Stomach (tissue), 8 donors: ENCODE measurements at regions not wholly inside any gene's neighbourhood (a gene's known extent, or its start where the extent isn't known, plus 50 kb on each side); places are given as distances from the start of the nearest gene placed in this dataset.

Source experiments
- DNase-seq, 2 donors: peaks; one replicate each; pipeline versions ENCODE4 v3.0.0 to v3.0.0-alpha.2; 2013 to 2019
- H3K27ac ChIP-seq, 5 donors: fragments of 200-600 bp in 4 of 5; sonication (generic) in 4 of 5; one replicate each; pipeline ENCODE4 v1.5.1; 2013 to 2019; ENCODE audit warnings: mild to moderate bottlenecking in 1 of 5, moderate library complexity in 1 of 5
- H3K27me3 ChIP-seq, 3 donors: fragments of 200-600 bp; sonication (generic); one replicate each; pipeline ENCODE4 v1.5.1; 2017 to 2019; ENCODE audit warnings: mixed run types in 1 of 3
- H3K36me3 ChIP-seq, 4 donors: fragments of 200-600 bp; sonication (generic); 1 replicate in 3 of 4; 2 replicates in 1 of 4; pipeline ENCODE4 v1.5.1; 2016 to 2019
- H3K4me1 ChIP-seq, 4 donors: fragments of 200-600 bp; sonication (generic); one replicate each; pipeline ENCODE4 v1.5.1; 2016 to 2019
- H3K4me3 ChIP-seq, 4 donors: fragments of 200-600 bp; sonication (generic) in 3 of 4; one replicate each; pipeline ENCODE4 v1.5.1; 2016 to 2019; ENCODE audit warnings: mild to moderate bottlenecking in 1 of 4
- H3K9me3 ChIP-seq, 4 donors: fragments of 200-600 bp; sonication (generic); one replicate each; pipeline ENCODE4 v1.5.1; 2016 to 2019
- EP300 ChIP-seq: sonication (generic); formaldehyde crosslinking; IDR thresholded peaks from one replicate; pipeline ENCODE4 v1.6.1; 2017; ENCODE audit warnings: antibody characterized with exemption
- POLR2A ChIP-seq, 4 donors: fragments of 450-650 bp; IDR thresholded peaks; one replicate each; pipeline ENCODE4 v1.6.1; 2016; ENCODE audit warnings: antibody characterized with exemption in 4 of 4, control low read depth in 2 of 4, mild to moderate bottlenecking in 1 of 4, moderate library complexity in 1 of 4
- POLR2AphosphoS5 ChIP-seq, 3 donors: sonication (generic); formaldehyde crosslinking; IDR thresholded peaks; one replicate each; pipeline ENCODE4 v1.6.1; 2016; ENCODE audit warnings: antibody characterized with exemption in 3 of 3
- WGBS, 5 donors: extraction: QIAGEN DNeasy Blood & Tissue Kit in 3 of 5; methylation state at CpG; one replicate each; pipeline versions ENCODE4 v1.1.5 to v1.1.7; 2013 to 2018; 5-methylcytosine and 5-hydroxymethylcytosine counted together
- intact Hi-C: fragments of 100-400 bp; cut with DNase I; formaldehyde crosslinking; loops from one replicate; pipeline ENCODE4 v1.15.1; 2023; ENCODE audit warnings: low total_unique reads
- TF ChIP-seq, protein P1 (sequence below), 7 experiments: fragments of 450-650 bp in 4 of 7; fragments of 200-600 bp in 3 of 7; sonication (generic) in 3 of 7; IDR thresholded peaks; one replicate each; pipeline ENCODE4 v1.5.1; 2016 to 2019; ENCODE audit warnings: antibody characterized with exemption in 7 of 7, control low read depth in 2 of 7, mild to moderate bottlenecking in 1 of 7
- donor health status: healthy with polysubstance abuse.
- donor health status: Bipolar disorder and iron deficiency.
- donor health status: healthy.

DNA sequence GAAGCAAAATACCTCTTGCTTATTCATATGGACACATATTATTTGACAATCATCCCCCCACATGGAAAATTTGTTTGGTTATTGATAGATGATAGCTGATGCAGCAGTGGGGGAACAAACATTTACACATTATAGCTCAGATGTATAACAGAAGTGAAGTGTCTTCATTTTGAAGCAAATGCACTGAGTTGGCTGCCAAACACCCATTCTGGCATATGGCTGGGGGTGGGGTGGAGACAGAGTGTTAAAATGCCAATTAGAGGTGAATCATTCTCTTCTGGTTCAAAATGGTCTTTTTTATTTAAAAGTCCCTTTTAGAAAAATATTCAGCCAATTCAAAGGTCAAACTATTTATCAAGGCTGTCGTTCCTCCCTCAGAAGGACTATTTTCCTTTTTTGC lies 157.3 kb upstream of the TRPC6 start:
- 52 to 68% (median 65%) methylated on average over 1 of the region's 1 CpG for WGBS, 5 donors
- Histone ChIP-seq H3K9me3 (no peaks in the 10 kb centered on the region), H3K36me3 (no peaks in the 10 kb centered on the region), H3K27me3 (no peaks in the 10 kb centered on the region), H3K4me3 (no peak overlapping the region), H3K4me1 (no peaks in the 10 kb centered on the region), H3K27ac (no peak overlapping the region)
- intact Hi-C loops: no loop called here
- TF ChIP-seq POLR2AphosphoS5 (IDR thresholded peaks at IDR 0.05) (no peak), EP300 (no peak), POLR2A (IDR thresholded peaks at IDR 0.05) (no peak)
- TF ChIP-seq, protein P1, sequence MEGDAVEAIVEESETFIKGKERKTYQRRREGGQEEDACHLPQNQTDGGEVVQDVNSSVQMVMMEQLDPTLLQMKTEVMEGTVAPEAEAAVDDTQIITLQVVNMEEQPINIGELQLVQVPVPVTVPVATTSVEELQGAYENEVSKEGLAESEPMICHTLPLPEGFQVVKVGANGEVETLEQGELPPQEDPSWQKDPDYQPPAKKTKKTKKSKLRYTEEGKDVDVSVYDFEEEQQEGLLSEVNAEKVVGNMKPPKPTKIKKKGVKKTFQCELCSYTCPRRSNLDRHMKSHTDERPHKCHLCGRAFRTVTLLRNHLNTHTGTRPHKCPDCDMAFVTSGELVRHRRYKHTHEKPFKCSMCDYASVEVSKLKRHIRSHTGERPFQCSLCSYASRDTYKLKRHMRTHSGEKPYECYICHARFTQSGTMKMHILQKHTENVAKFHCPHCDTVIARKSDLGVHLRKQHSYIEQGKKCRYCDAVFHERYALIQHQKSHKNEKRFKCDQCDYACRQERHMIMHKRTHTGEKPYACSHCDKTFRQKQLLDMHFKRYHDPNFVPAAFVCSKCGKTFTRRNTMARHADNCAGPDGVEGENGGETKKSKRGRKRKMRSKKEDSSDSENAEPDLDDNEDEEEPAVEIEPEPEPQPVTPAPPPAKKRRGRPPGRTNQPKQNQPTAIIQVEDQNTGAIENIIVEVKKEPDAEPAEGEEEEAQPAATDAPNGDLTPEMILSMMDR (IDR thresholded peaks at IDR 0.05): no peak
- no peak for DNase-seq

DNA sequence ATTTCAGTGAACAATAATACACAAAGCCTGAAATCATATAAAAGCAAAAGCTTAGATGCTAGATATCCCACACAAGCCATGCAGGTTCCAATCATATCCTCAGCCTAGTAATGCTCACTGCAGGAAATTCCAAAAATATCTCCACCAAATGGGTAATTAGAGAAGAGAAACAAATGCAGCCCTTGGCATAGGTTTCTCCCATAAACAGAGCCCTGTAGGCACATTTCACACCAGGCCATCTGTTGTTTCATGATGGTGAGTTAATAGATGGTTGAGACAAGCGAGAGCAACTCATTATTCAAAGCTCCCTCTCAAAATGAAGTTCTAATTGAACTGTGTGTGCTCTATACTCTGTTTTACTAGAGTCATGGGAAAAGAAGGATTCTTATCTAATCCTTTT lies 154.6 kb upstream of the TRPC6 start:
- Histone ChIP-seq H3K36me3 (no peaks in the 10 kb centered on the region), H3K27me3 (no peaks in the 10 kb centered on the region), H3K4me1 (no peaks in the 10 kb centered on the region), H3K9me3 (no peaks in the 10 kb centered on the region), H3K27ac (no peak overlapping the region), H3K4me3 (no peak overlapping the region)
- WGBS, 5 donors: 62 to 84% (median 73%) methylated on average over 1 of the region's 1 CpG
- intact Hi-C loops: no loop called here
- DNase-seq: peak in 1 of 2 donors; percentile 11
- TF ChIP-seq EP300 (no peak), POLR2AphosphoS5 (IDR thresholded peaks at IDR 0.05) (no peak), POLR2A (IDR thresholded peaks at IDR 0.05) (no peak)
- TF ChIP-seq, protein P1 (IDR thresholded peaks at IDR 0.05): no peak

DNA sequence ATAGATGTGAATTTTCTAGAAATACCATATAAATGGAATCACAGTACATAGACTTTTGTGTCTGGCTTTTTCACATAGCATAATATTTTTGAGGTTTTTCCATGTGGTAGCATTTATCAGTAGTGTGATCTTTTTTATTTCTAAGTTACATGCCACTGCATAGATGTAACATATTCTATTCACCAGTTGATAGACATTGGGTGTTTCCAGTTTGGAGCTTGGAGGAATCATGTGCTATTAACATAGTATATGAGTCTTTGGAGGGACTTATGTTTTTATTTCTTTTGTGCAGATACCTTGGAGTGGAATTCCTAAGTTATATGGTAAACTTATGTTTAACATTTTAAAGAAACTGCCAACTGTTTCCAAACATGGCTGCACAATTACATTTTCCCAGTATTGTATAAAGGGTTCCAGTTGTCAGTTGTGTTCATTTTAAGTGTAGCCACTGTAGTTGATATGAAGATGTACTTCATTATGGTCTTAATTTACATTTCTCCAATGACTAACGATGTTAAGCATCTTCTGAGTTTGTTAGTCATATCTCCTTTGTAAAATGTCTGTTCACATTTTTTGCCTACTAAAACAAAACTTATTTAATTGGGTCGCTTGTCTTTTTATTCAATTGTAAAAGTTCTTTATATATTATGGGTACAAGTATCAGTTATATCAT lies 145.7 kb upstream of the TRPC6 start:
- TF ChIP-seq POLR2AphosphoS5 (IDR thresholded peaks at IDR 0.05) (no peak), POLR2A (IDR thresholded peaks at IDR 0.05) (no peak), EP300 (no peak)
- TF ChIP-seq, protein P1 (IDR thresholded peaks at IDR 0.05): no peak
- Histone ChIP-seq H3K36me3 (no peaks in the 10 kb centered on the region), H3K9me3 (no peaks in the 10 kb centered on the region), H3K4me3 (no peak overlapping the region), H3K27ac (no peak overlapping the region), H3K4me1 (no peaks in the 10 kb centered on the region), H3K27me3 (no peaks in the 10 kb centered on the region)
- no peak for DNase-seq
- intact Hi-C loops: no loop called here
- 71 to 85% (median 79%) methylated on average over 2 of the region's 2 CpGs for WGBS, 5 donors

DNA sequence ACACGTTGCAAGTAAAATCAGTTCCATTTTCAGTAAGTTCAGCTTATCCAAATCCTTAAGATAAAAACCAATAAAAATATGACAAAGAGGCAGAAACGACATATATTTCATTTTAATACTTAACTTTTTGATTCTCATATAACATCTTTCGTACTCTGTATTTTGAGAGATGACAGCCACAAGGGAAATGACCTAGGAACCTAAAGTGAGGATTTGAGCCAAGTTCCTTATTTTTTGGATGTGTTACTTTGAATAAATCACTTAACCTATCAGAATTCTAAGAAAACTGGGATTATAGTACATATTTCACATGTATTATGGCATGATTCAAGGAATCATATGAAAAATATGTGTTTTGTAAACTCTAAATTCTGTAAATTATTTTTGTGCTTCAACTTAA lies 143.6 kb upstream of the TRPC6 start:
- Histone ChIP-seq H3K9me3 (no peaks in the 10 kb centered on the region), H3K36me3 (no peaks in the 10 kb centered on the region), H3K27ac (no peak overlapping the region), H3K4me1 (no peaks in the 10 kb centered on the region), H3K4me3 (no peak overlapping the region), H3K27me3 (no peaks in the 10 kb centered on the region)
- peak in 1 of 2 donors; percentile 31 for DNase-seq
- TF ChIP-seq POLR2AphosphoS5 (IDR thresholded peaks at IDR 0.05) (no peak), POLR2A (IDR thresholded peaks at IDR 0.05) (no peak), EP300 (no peak)
- TF ChIP-seq, protein P1 (IDR thresholded peaks at IDR 0.05): no peak
- intact Hi-C loops: no loop called here
- WGBS, 5 donors: 51 to 65% (median 62%) methylated on average over 3 of the region's 3 CpGs
